Neural cell (in vitro differentiated cells): ENCODE measurements at regions not wholly inside any gene's neighbourhood (a gene's known extent, or its start where the extent isn't known, plus 50 kb on each side); places are given as distances from the start of the nearest gene placed in this dataset.

Source experiments
- CTCF ChIP-seq: fragments of 450-650 bp; IDR thresholded peaks from 2 replicates; pipeline ENCODE4 v1.5.1; 2014; ENCODE audit warnings: antibody characterized with exemption, mild to moderate bottlenecking, moderate library complexity; ENCODE audit not compliant: poor library complexity, severe bottlenecking
- EP300 ChIP-seq: fragments of 450-650 bp; conservative IDR thresholded peaks from 2 replicates; pipeline ENCODE4 v1.6.1; 2014; ENCODE audit warnings: antibody characterized with exemption, mild to moderate bottlenecking, moderate library complexity; ENCODE audit not compliant: poor library complexity, severe bottlenecking
- POLR2AphosphoS5 ChIP-seq: IDR thresholded peaks from 2 replicates; pipeline ENCODE4 v1.6.1; 2012

GRCh38 chr21:18907076-18907475 lies 503.5 kb upstream of the TMPRSS15 start:
- TF ChIP-seq CTCF (no peak), POLR2AphosphoS5 (peak; percentile 46), EP300 (no peak)
